HG03439 (cell line): ENCODE measurements at regions not wholly inside any gene's neighbourhood (a gene's known extent, or its start where the extent isn't known, plus 50 kb on each side); places are given as distances from the start of the nearest gene placed in this dataset.

Experiments
- ATAC-seq: cut with Tn5 transposase; IDR thresholded peaks from one replicate; pipeline ENCODE4 v1.9.1; 2021; ENCODE audit warnings: mild to moderate bottlenecking, moderate library complexity; ENCODE audit not compliant: unreplicated experiment

DNA sequence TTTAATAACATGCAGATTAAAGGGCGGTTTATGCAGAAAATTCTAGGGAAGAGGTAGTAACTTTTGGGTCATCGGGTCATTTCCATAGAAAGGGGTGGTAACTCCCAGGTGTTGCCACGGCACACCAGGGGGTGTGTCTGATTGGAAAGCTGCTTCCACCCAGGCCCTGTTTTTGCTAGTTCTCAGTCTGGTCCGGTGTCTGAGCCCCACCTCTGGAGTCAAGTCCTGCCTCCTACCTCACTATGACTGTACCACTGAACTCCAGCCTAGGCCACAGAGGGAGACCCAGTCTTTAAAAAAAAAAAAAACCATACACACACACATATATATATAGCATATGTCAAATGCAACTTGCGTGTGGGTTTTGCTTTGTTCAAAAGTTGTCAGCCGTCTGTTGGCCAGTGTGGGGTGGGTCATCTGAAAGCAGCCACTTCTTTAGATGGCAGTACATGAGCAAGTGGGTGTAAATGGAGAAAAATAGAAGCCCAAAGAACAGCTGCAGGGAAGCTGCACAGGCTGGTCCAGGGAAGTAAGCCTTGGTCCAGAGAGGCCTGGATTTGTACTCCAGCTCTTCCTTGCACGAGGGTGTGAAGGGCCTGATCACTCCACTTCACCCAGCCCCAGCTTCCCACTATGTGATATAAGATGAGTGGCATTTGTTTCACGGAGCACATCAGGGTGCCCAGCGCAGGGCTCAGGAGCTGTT lies 110.7 kb upstream of the SPRY4 start:
- ATAC-seq, result no peak

DNA sequence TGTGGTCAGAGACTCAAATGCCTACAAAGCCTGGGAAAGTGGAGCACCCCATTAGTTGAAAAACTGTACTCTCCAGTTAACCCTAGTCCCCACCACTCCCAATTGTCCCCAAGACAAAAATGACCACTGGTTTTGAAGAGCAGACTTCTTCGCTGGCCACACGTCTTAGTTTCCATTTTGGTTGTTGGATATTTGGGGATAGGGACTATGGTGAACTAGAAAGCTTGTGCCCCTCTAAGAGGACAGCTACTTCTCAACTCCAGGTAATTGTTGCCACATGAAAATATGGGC lies 109.4 kb upstream of the SPRY4 start:
- no peak for ATAC-seq

DNA sequence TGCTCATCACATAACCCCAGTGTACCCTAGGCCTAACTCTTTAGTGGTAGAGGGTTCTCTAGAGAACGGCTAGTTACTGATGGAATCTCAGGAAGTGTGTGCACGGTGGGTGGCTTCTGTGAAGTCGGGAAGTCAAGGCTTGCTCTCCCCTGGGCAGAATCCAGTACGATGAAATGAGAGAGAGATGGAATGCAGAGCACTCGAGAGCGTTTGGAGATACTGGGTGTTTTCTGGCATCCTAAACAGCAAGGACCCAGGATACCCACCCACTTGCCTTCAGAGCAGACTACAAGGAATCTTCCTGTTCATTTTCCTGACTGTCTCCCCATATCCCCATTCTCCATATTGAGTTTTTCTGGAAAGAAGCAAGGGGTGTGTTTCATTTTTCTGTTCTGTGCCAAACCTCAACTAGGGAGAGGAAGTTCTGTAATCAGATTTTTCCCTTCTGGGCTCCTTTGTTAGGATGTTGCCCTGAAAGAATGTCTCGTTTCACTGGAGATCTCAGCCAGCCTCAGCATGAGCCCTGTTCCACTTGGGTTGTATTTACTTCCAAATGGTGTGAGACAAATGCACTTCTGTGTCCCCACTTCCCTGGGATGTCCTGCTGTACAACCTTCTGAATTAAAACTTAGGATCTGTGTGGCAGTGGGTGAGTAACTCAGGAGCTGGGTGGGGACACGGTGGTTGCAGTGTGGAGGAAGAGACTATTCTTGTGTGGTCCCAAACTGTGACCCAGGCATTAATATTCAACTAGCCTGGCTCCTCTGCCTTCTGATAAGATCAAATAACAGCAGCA lies 108.9 kb upstream of the SPRY4 start:
- ATAC-seq, result no peak

DNA sequence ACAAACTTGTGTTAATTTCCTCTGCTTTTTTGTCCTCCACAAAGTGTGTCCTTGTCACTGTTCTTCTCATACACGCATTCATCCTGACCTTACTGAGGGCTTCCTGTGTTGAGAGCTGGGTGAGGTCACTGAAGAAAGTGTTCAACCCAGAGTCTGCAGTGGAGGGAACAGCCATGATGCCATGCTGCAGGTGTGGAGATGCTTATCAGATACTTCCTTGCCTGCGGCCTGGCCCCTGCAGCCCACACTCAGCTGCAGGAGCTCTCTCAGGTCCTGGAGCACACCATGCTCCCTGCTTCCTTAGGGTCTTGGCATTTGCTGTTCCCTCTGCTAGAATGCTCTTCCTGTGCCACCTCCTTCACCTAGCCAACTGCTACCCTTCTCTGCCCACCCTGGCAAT lies 108.1 kb upstream of the SPRY4 start:
- no peak for ATAC-seq

DNA sequence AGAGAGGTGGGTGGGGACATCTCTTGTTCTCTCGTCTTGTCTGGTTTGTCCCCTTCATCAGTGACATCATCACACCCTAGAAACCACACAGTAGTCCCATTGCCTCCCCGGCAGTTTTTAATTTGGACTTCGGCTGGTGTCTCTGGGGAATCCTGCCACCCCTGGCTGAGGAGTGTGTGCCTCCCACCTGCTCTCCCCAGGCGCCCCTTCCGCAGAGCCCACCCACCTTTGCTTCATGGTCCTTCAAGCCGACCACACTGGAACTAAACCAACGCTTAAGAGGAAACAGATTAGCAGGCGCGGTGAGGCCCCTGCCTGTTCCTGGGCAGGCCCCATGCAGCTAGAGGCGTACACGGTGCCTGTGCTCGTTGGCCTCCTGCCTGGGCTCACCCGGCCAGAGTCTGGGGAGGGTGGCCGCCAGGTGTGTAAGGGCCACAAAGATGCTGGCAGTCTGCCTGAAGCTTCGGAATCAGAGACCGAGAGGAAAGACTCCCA lies 107.6 kb upstream of the SPRY4 start:
- no peak for ATAC-seq

DNA sequence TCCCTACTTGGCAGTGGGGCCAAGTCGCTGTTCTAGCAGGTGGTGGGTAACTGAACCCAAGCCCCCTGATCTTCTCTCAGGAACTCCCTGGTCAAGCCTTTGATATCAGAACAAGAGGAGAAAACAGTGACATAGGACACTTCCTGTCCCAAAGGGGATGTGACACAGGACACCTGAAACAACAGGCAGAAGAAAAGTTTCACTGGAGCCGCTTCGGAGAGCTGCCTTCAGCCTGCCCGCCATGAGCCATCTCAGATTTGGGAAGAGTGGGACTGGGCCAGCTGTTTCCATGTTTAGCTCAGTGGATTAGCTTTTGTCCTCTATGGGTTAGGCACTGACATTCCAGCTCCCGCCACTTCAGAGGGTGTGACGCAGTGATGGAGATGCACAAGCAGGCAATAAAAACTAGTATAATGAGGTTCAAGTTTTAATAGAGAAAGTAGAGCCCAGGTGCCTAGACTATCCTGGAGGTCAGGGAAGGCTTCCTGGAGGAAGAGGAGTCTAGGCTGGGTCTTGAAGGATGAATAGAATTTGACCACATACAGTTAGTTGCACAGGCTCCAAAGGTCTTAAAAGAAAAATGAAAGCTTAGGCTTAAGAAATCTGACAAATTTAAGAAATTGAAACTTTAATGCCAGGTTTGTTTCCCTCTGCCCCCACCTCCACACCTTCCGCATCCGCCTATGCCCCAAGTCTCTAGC lies 104.1 kb upstream of the SPRY4 start:
- no peak for ATAC-seq

DNA sequence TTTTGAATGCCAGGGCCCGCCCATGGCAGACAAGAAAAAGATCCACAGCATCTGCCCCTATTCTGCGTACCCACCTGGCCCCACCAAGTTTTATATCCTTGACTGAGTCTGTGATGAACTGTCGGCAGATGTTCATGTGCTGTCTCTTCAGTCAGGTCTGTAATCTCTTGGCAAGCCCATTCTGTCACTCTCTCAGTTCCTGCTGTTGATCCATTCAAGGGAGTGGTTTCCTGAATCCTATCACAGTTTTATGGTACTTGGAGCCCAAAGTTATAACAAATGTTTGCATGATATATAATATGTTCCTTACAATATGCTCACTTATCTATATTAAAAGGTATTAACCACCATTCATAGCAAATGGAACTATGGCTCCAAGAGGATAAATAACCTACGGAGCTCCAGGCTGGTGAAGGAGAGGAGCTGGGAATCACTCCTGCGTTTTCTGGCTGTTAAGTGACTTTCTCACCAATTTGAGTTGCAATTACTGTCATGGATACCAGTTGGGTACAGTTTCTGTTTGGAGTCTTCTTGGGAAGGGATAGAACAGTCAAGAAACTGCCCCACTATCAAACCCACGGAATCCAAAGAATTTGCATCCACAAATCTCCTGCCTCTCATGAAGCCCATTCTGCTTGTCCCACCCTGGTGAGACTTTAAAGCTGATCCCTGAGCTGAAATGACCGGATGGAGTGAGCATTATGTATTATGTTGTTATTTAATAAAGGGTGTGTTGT lies 103.4 kb upstream of the SPRY4 start:
- no peak for ATAC-seq

DNA sequence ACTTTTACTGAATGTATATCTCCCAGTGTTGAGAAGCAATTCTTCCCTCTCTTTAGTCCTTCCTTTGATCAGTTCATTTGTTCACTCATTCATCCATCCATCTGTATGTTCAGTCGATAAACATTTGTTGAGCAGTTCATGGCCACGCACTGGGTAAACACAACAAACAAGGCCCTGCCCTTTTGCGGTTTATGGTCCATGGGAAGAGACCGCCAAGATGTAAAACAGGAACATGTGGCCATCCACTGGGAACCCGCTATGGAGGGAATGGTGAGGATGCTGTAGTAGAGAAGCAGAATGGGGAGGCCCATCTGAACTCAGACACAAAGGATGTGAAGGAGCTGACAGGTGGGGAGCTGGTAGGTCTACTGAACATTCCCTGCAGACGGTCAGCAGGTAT lies 102.7 kb upstream of the SPRY4 start:
- no peak for ATAC-seq

DNA sequence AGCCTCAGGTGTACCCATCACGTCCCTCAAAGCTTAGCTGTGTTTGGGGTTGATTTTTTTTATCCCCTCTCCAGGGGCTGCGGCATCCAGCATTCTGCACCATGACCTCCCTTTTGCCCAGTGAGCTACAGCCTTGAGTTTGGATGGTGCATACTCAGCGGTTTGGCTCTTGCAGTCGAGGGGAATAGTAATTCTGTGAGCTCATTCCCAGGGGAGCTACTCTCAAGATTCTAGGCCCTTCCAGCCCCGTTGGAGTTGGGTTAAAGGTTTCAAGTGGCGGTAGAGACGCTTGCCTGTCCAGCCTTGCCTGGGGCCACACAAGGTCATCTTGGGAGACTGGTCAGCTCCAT lies 102.2 kb upstream of the SPRY4 start:
- no peak for ATAC-seq

DNA sequence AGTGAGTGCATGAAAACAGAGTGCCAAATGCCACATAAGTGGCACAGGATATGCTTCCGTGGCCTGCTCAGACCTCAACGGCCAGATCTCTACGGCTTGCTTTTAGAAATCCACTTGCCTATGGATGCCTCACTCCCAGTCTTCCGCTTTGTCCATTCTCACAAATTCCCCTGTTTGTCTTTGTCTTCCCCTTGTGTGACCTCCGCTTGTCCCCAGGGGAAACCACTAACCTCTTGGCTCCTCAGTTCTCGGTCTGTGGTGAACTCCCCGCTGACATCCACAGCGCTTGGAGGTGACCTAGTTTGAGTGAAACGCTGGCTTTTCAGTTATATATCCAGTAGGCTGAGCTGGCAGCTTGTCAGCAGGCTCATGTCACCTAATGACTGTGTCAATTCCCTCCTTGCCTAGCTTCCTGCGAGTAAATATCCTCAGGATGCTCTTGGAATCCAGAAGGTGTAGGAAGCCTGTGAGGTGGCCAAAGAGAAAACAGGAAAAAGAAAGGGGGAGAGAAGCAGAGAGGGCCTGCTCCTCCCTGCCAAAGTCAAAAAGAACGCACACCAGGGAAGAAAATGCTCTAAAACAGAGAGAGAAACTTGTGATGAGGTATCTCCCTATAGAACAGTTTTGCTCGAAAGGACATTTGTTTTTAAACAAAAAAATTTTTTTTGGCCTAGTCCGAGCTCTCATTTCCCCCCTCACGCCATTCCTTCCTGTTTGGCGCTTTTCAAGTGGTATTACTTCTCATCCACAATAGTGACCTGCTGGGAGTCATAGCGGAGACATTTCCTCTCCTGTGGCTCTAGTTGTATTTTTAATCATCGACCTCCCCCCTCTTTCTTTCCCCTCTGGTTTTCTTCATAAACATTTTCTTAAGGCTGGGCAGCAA lies 101.6 kb upstream of the SPRY4 start:
- ATAC-seq, result no peak

DNA sequence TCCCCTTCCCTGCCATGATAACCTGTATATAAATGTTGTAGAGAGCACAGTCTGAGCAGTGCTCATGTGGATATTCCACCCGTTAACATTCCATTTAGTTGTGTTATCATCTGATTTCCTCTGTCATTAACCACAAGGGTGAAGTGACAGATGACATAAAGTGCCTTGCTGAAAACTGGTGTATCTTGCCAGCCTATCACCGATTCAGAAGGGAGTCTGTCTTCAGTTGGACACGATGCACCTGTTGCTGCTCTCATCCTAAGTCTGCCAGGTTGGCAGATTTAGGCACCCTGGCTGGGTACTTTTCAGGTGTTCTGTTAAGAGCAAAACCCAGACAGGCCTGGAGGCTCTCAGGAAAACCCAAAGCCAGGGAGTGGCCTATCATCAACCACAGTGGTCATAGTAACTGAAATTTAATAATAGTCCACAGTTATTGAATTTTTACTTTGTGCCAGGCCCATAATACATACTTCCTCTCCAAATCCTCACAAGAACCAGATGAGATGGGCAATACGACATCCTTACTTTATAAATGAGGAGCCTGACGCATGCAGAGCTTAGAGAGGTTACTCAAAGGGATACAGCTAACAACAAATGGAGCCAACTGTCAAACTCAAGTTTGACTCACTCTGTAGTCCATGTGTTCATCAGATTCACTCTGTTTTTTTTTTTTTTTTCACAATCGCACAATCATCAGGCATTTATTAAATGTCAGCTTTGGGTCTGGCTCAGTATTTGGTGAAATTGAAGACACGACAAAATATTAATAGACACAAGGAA lies 100.7 kb upstream of the SPRY4 start:
- ATAC-seq, result no peak

DNA sequence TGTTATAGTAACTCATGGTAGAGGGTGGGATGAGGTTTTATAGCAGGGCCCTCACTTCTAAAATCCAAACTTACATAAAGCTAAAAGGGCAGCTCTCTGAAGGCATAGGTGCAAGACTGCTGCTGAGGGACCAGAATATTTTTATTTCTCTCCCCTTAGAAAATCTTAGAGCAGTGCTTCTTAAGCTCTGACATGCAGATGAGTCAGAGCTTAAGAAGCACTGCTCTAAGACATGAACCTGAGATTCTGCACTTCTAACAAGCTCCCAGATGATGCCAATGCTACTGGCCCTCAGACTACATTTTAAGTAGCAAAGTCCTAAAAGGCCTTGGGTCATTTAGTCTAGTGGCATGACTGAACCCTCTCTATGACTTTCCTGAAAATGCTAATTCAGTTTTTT lies 97.6 kb upstream of the SPRY4 start:
- no peak for ATAC-seq

DNA sequence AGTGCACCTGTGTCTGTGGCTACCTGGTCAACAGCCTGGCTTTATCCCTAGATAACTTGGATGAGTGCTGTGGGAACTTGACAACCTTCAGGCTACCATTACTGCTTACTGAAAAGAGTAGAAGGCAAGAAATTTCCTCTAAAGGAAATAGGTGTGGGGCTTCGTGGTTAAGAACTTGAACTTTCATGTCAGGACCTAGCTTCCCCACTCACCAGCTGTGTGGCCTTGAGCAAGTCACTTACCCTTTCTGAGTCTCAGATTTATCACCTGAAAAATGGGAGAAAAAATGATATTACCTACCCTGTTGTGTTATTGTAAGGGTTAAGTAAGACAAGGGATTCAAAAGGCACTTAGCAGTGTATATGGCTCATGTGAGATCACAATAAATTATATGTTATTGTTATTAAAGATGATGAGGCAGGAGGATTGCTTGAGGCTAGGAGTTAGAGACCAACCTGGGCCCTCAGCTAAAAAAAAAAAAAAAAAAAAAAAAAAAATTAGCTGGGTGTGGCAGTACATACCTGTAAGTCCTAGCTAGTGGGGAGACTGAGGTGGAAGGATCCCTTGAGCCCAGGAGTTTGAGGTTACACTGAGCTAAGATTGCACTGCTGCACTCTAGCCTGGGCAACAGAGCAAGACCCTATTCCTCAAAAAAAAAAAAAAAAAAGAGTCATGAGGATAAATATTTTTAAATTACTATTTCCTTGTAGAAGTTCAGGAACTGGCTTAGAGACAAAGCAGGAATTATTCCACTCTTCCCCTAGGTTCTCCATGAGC lies 97.0 kb upstream of the SPRY4 start:
- no peak for ATAC-seq

DNA sequence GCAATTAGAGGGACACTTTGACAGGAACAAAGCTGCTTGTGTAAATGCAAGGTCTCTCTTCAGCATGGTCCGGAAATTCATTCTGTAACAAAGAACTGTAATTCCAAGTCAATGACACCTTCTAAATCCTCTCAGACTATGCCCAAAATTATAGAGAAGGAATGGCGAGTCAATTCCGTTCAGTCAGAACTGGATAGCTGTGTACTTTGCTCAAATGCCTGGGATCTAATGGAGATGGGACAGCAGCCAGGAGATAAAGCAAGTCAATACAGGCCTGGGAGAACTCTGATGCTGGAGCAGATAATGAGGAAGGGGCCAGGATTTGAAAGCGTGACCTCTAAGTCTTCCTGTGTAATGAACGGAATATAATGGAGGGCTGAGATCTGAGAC lies 96.4 kb upstream of the SPRY4 start:
- ATAC-seq, result no peak

DNA sequence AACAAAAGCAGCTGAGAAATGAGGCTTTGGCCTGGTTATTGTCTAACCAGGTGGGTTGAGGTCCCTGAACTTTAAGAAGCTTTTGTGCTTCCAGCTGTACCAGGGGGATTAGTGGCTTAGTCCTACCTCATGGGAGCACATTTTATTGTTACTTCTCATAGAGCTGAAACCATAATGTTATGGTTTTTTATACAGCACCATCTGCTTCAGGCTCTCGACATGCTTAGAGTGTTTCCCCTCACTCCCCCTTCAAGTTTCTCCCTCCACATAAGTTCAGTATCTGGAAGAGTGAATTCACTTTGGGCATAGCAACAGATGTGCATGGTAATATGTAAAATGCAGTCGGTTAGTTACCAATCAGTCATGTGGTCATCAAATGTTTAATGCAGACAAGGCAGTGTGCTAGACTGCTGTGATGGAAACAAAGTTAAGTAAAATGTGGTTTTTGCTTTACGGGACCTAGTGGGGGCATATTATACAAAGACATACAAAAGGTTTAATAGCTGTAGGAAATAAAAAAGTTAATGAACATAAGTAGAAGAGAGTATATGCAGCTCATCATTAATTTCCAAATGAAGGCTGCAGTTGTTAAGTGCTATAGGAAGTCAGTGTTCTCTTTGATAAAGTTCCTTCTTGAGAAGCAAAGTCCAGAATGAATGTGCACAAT lies 95.9 kb upstream of the SPRY4 start:
- no peak for ATAC-seq

DNA sequence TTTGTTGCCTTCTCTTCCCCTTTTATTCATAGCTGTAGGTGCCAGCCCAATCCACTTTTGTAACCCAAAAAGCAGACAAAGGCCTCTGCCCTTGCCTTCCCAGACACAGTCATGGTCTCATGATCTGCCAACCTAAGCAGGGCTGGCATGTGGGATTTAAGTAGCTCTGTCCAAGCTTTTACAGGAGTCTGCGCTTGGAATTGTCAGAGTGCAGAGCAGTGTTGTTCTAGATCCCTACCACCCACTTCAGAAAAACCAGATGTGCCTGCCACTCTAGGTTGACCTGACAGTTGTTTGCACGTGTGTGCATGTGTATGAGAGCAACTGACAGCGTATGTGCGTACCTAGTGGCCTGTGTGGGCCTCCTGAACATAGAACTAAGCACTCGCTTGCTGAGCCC lies 87.8 kb upstream of the SPRY4 start:
- ATAC-seq, result no peak

DNA sequence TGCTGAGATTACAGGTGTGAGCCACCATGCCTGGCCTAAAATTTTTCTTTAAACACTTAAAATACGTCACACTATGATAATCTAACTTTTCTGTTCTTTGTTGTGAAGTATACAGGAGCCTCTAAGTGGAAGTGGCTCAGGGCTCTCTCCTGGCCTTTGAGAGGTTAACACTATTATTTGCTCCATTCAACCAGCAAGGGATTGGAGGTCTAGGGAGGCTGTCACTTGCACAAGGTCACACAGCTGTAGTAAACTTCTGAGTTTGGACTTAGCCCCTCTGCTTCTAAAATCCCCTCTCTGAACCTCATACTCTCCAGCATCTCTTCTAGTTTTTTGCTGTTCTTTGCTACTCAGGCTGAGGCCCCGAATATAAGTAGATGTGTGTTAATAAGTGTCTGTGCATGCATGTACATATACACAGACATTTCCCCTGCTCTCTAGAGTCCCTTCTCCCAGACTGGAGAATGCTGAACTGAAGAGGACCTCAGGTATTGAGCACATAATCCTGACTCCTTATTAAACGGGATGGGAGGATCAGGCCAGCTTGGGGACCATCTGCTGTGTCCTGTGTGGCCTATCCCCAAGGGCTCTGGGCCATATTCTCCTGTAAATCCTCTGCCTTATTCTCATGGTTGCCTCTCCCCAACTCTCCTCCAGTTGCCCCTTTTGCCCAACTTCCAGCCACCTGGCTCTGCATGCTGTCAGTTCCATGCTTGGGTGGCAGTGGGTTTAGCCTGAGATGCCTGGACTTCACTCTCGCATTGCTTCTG lies 87.0 kb upstream of the SPRY4 start:
- no peak for ATAC-seq

DNA sequence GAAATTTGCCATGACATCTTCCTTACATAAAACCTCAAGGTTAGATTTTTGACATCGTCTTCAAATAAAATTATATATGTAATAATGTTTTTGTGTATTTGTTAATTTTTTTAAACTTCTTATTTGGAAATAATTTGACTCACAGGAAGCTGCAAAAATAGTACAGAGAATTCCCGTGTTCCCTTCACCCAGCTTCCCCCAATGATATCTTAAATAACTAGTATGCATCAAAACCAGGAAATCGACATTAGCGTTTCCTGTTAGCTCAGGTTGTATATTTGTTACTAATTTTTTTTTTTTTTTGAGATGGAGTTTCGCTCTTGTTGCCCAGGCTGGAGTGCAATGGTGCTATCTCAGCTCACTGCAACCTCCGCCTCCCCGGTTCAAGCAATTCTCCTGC lies 86.3 kb upstream of the SPRY4 start:
- no peak for ATAC-seq
